CD4-positive, alpha-beta T cell treated with Interleukin-2 at 100 ng/mL for 4 hours (primary cell): ENCODE measurements at regions not wholly inside any gene's neighbourhood (a gene's known extent, or its start where the extent isn't known, plus 50 kb on each side); places are given as distances from the start of the nearest gene placed in this dataset.
"Not testable (repeated sequence)": the region's sequence is repeated elsewhere in the genome, so short reads cannot be mapped to it uniquely, and the experiment has no call there.

ENCODE experiments used
- DNase-seq: peaks from one replicate; pipeline ENCODE4 v3.0.0-alpha.2; 2020; ENCODE audit warnings: low spot score

GRCh38 chr2:21194147-21194546, 70.4 kb downstream of the TDRD15 start:
- DNase-seq: no peak

- no peak for DNase-seq
These were observed 71.1 kb downstream of the TDRD15 start for GRCh38 chr2:21194858-21195271.

GRCh38 chr2:21195326-21195725, 71.6 kb downstream of the TDRD15 start:
- no peak for DNase-seq

- no peak for DNase-seq
These were observed 74.9 kb downstream of the TDRD15 start for GRCh38 chr2:21198637-21199036.

DNA sequence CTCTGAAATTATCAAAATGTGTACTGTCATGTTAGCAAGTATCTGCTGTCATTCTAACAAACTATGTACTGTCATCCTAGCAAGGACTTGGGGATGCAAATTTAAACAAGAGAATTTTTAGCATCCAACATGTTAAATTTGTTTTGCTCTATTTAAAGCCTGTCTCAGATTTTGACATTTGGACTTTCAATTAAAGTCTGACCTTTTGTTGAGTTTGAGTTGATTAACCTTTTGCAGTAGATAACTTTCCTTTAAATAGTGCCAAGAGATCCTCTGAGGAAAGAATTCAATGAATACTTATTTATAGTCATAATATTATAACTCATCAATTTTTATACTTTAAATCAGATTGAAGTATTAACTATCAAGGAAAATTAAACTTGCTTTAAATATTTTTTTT, 80.2 kb downstream of the TDRD15 start:
- no peak for DNase-seq

- not testable (repeated sequence) for DNase-seq
These were observed 90.3 kb downstream of the TDRD15 start for GRCh38 chr2:21214085-21214484.

GRCh38 chr2:21217442-21217841, 93.7 kb downstream of the TDRD15 start:
- no peak for DNase-seq

- no peak for DNase-seq
These were observed 97.2 kb downstream of the TDRD15 start for GRCh38 chr2:21220930-21221329.

- no peak for DNase-seq
These were observed 99.8 kb downstream of the TDRD15 start for GRCh38 chr2:21223618-21224017.

DNA sequence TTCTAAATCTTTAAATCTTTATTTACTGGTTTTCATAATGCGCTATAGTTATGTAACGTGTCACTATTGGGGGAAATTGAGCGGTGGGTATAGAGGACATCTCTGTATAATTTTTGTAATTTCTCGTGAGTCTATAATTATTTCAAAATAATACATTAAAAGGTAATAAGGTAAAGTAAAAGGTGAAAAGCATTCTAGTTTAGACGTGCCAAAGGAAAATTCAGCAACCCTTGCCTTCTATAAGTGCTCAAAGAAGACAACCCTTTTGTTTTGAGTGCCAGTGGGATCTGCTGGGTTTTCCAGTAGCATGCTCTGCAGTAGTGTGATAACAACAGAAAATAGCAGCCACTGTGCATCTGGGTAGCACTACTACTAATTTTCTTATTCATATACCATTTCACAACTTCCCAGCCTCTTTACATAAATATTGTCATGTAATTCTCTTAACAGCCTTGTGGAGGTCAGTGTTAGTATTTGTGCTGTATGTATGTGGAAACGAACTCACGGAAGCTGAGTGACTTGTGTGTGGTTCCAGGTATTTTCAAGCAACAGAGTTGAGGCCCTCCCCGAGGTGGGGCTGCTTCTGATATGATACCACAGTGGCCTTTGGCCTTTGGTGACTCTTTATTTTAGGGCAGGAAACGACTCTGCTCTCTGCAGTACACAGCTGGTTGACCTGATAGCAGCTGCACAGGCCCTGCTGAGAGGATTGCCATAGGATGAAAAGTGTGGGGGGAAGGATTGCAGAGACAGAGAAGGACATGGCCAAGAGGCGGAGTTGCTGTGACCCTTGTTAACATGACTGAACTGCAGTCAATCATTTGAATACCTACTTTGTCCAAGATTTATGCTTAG, 104.5 kb downstream of the TDRD15 start:
- no peak for DNase-seq

GRCh38 chr2:21229302-21229701, 105.5 kb downstream of the TDRD15 start:
- DNase-seq: no peak

DNA sequence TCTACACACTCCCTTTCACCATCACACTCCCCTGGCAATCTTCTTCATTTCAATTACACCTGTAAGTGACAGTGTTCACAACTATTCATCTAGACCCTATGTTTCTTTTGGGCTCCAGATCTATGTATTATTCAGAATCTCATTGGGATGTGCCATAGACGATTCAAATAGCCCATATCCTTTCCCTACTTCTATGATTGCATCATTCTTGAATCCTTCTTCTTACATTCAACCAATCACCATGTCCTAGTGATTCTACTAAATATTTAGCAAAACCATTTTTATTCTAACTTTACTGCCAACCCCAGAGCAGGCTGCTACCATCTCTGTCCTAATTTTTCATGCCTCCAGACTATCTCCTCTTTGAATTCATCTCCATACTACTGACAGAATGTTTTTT, 106.4 kb downstream of the TDRD15 start:
- no peak for DNase-seq

DNA sequence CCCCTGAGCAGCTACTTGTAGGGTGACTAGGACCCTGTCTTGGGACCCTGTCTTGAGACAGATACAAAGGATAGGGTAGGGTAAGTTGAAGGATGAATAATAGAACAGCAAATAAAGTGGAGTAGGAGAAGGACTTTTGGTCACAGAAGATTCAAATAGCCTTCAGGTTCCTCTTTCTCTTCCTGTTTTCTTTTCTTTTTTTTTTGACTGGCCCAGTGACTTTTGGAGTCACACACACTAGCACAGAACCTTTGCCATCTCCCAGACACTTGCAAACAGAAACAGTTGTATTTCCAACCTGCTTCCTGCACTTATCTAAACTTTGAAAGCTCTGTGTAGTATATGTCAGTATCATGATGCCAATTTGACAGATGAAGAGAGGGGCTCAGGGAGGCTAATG, 108.2 kb downstream of the TDRD15 start:
- no peak for DNase-seq

- DNase-seq: no peak
These were observed 109.4 kb downstream of the TDRD15 start for GRCh38 chr2:21233194-21233593.

- no peak for DNase-seq
These were observed 110.2 kb downstream of the TDRD15 start for GRCh38 chr2:21234001-21234400.

DNA sequence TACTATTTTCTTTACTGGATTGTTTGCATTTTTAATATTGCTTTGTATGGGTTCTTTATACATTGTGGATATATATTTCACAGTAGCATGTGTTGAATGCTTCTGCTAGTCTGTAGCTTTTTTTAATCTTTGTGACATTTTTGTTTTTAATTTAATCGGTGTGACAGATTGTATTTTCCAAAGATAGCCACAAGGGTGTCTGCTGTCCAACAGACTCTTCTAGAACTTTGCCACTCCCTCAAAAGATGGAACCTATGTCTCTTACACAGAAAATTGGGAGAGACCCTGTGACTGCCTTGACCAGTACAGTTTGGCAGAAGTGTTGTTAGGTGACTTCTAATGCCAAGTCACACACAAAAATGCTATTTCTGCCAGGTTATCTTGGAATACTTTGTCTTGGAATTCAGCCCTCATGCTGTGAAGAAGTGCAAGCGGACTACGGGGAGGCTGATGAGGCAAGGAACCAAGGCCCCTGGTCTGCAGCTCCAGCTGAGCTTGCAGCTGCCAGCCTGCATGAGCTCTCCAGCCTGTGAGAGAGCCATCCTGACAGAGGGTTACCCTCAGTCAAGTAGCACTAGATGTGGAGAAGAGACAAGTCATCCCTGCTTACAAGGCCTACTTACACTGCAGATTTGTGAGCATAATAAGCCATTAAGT, 110.8 kb downstream of the TDRD15 start:
- DNase-seq: no peak

GRCh38 chr2:21239749-21240148, 116.0 kb downstream of the TDRD15 start:
- not testable (repeated sequence) for DNase-seq

DNA sequence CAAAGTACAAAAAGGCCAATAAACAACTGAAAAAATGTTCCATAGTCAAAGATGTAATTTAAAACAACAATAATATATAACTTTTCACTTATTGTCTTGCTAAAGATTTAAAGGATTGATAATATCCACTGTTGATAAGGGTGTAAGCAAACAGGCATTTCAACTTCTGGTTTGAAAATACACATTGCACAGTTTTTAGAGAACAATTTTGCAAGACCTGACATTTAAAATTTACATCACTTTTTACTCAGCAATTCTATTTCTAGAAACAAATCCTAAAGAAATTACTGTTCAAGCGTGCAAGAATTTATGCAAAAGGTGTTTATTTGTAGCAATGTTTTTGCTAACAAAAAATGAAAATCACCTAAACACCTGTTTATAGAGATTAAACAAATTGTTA, 120.4 kb downstream of the TDRD15 start:
- no peak for DNase-seq

- DNase-seq: no peak
These were observed 121.8 kb downstream of the TDRD15 start for GRCh38 chr2:21245565-21245964.

DNA sequence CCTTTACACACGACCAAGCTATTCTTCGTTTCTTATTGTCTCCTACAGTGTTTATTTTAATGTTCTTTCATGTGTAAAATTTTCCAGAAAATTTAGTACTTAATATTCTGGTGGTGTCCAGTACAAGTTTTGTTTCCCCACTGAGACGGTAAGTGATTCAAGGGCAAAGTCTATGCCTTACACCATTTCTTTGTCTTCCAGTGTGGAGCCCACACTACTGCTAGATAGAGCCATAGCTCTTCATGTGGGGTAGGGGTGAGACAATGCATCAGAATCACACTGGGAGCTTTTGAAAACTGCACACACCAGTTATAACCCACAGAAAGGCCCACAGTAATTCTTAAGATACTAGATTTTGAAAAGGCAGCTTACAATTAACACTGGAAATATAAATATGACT, 125.6 kb downstream of the TDRD15 start:
- DNase-seq: no peak

GRCh38 chr2:21250673-21251072, 126.9 kb downstream of the TDRD15 start:
- no peak for DNase-seq

GRCh38 chr2:21251216-21251980, 127.6 kb downstream of the TDRD15 start:
- DNase-seq: no peak
